ENCODE measurements at regions not wholly inside any gene's neighbourhood (a gene's known extent, or its start where the extent isn't known, plus 50 kb on each side); places are given as distances from the start of the nearest gene placed in this dataset.

GRCh38 chr2:529424-529823, 147.8 kb downstream of the TMEM18 start (continued):
- TF ChIP-seq SAP30 (IDR thresholded peaks at IDR 0.05; ENCODE audit: insufficient read depth, insufficient replicate concordance, low read length) (no peak), BCL11A (IDR thresholded peaks at IDR 0.05; ENCODE audit: low read depth in 2 of 2, low read length in 2 of 2) (no peak), NANOG (IDR thresholded peaks at IDR 0.05; ENCODE audit: insufficient read depth, low read depth, low read length, poor library complexity, severe bottlenecking) (no peak), JUND (IDR thresholded peaks at IDR 0.05; ENCODE audit: low read length) (no peak), KDM4A (IDR thresholded peaks at IDR 0.05; ENCODE audit: low read depth, low read length, severe bottlenecking) (no peak), ZNF274 (IDR thresholded peaks at IDR 0.05; ENCODE audit: borderline replicate concordance, extremely low read depth, low read length) (no peak), CTBP2 (IDR thresholded peaks at IDR 0.05; ENCODE audit: borderline replicate concordance, insufficient read depth, insufficient read length, low read length) (no peak), HDAC2 (IDR thresholded peaks at IDR 0.05; ENCODE audit: borderline replicate concordance in 1 of 2, low read depth in 2 of 2, low read length in 2 of 2) (no peak), GABPA (IDR thresholded peaks at IDR 0.05; ENCODE audit: borderline replicate concordance, insufficient read depth, low read length) (no peak), E2F6 (IDR thresholded peaks at IDR 0.05) (0 out of 2 replicates have a peak, but pooled peaks have one; percentile 15), CREB1 (IDR thresholded peaks at IDR 0.05) (no peak), USF2 (IDR thresholded peaks at IDR 0.05; ENCODE audit: low read length) (peak; percentile 50; the same call in 1 of the 2 replicates), POLR2AphosphoS5 (IDR thresholded peaks at IDR 0.05; ENCODE audit: low read depth, low read length) (no peak), EZH2 (IDR thresholded peaks at IDR 0.05; ENCODE audit: low read depth, low read length, severe bottlenecking) (no peak), RBBP5 (IDR thresholded peaks at IDR 0.05; ENCODE audit: borderline replicate concordance, low read depth, low read length) (no peak), BRCA1 (IDR thresholded peaks at IDR 0.05; ENCODE audit: low read depth, low read length) (no peak), RAD21 (IDR thresholded peaks at IDR 0.05 in 1 of 2, conservative IDR thresholded peaks at IDR 0.05 in 1 of 2; ENCODE audit: low read depth in 2 of 2, low read length in 2 of 2) (peak; percentile 76 to 79), TAF1 (IDR thresholded peaks at IDR 0.05; ENCODE audit: low read depth, low read length) (no peak), NRF1 (IDR thresholded peaks at IDR 0.05; ENCODE audit: low read depth, low read length) (no peak)
